ENCODE measurements at regions not wholly inside any gene's neighbourhood (a gene's known extent, or its start where the extent isn't known, plus 50 kb on each side); places are given as distances from the start of the nearest gene placed in this dataset.
A peak's percentile ranks its signal among the peaks of the same experiment; 100 is the strongest.

- Mint-ChIP-seq H3K4me1 (no peaks in the 10 kb centered on the region), H3K36me3 (ENCODE audit: low read depth) (no peaks in the 10 kb centered on the region), H3K9me3 (peaks cover 5% of the 10 kb centered on the region; the same call in 1 of the 3 replicates), H3K27me3 (ENCODE audit: insufficient read depth, low read depth, poor library complexity) (peaks cover 8% of the 10 kb centered on the region), H3K27ac (no peak overlapping the region), H3K4me3 (no peak overlapping the region)
- no peak overlapping the region for H3K4me3 ChIP-seq
- peak; percentile 91 for ATAC-seq
- no peaks in the 10 kb centered on the region for H3K36me3 ChIP-seq (ENCODE audit: insufficient read depth)
- no peaks in the 10 kb centered on the region for H3K27me3 ChIP-seq (ENCODE audit: insufficient read depth)
- no peaks in the 10 kb centered on the region for H3K4me1 ChIP-seq (ENCODE audit: insufficient read depth)
- peak; percentile 69 for DNase-seq (ENCODE audit: low spot score)
- peaks cover 25% of the 10 kb centered on the region; the same call in 1 of the 2 replicates for H3K9me2 ChIP-seq (ENCODE audit: insufficient read depth)
- no peak for TF ChIP-seq POLR2AphosphoS5 (IDR thresholded peaks at IDR 0.05; ENCODE audit: low read depth)
- no peak for TF ChIP-seq EZH2phosphoT487 (IDR thresholded peaks at IDR 0.05; ENCODE audit: unreplicated experiment)
- TF ChIP-seq REST (IDR thresholded peaks at IDR 0.05; ENCODE audit: unreplicated experiment) = no peak
- TF ChIP-seq NANOG (IDR thresholded peaks at IDR 0.05; ENCODE audit: borderline replicate concordance) = no peak
- no peak for TF ChIP-seq EZH2 (IDR thresholded peaks at IDR 0.05; ENCODE audit: low read depth, unreplicated experiment)
- TF ChIP-seq STAT1 (IDR thresholded peaks at IDR 0.05; ENCODE audit: unreplicated experiment) = no peak
- 0 out of 2 replicates have a peak, but pooled peaks have one; percentile 19 for TF ChIP-seq CREB1 (CRISPR knock-in tag; IDR thresholded peaks at IDR 0.05; ENCODE audit: low read depth)
- TF ChIP-seq ETS1 (IDR thresholded peaks at IDR 0.05) = peak; percentile 77
- no peak for TF ChIP-seq ZNF331 (CRISPR knock-in tag; IDR thresholded peaks at IDR 0.05; ENCODE audit: low read depth)
- no peak for TF ChIP-seq CTCF (conservative IDR thresholded peaks at IDR 0.05; ENCODE audit: low read depth in 2 of 2)
- no peak for TF ChIP-seq ZNF114 (CRISPR knock-in tag; IDR thresholded peaks at IDR 0.05)
- no peak for TF ChIP-seq JUNB (IDR thresholded peaks at IDR 0.05; ENCODE audit: unreplicated experiment)
- TF ChIP-seq ZNF462 (CRISPR knock-in tag; IDR thresholded peaks at IDR 0.05) = no peak
- H4K20me1 ChIP-seq (replicated peaks; ENCODE audit: insufficient read depth) = no peaks in the 10 kb centered on the region
- peak overlapping the region; percentile 53 for H2AFZ ChIP-seq
- no peak overlapping the region for H3K27ac ChIP-seq (ENCODE audit: low read depth)
- no peaks in the 10 kb centered on the region for H3F3A ChIP-seq (replicated peaks; ENCODE audit: low read depth)
- no peak overlapping the region for H3K4me2 ChIP-seq
- no peaks in the 10 kb centered on the region for H3K79me2 ChIP-seq (replicated peaks; ENCODE audit: insufficient read depth)
Observed at GRCh38 chr10:121426307-121426706, 171.9 kb downstream of the FGFR2 start.

Measured in GM23338 (cell line).